ENCODE measurements at regions not wholly inside any gene's neighbourhood (a gene's known extent, or its start where the extent isn't known, plus 50 kb on each side); places are given as distances from the start of the nearest gene placed in this dataset.
"Not testable (repeated sequence)": the region's sequence is repeated elsewhere in the genome, so short reads cannot be mapped to it uniquely, and the experiment has no call there.

GRCh38 chr6:77026341-77026740 lies 436.9 kb downstream of the HTR1B start:
- no peak overlapping the region for H3K27ac Mint-ChIP-seq
- no peaks in the 10 kb centered on the region for H3K36me3 Mint-ChIP-seq
- H3K9me3 Mint-ChIP-seq, result peaks cover 5% of the 10 kb centered on the region
- ATAC-seq, result no peak
- H3K4me1 Mint-ChIP-seq, result no peaks in the 10 kb centered on the region
- DNase-seq (ENCODE audit: low spot score in 2 of 2), result no peak
- no peak overlapping the region for H3K4me3 Mint-ChIP-seq

- Mint-ChIP-seq H3K36me3 (no peaks in the 10 kb centered on the region), H3K4me3 (no peak overlapping the region), H3K4me1 (no peaks in the 10 kb centered on the region), H3K27ac (no peak overlapping the region), H3K9me3 (peaks cover 5% of the 10 kb centered on the region)
- DNase-seq (ENCODE audit: low spot score in 2 of 2) (no peak), ATAC-seq (no peak)
Observed at GRCh38 chr6:77025736-77026223, 437.5 kb downstream of the HTR1B start.

- H3K27ac Mint-ChIP-seq, result no peak overlapping the region
- no peaks in the 10 kb centered on the region for H3K4me1 Mint-ChIP-seq
- ATAC-seq (no peak), DNase-seq (ENCODE audit: low spot score in 2 of 2) (no peak)
- no peak overlapping the region for H3K4me3 Mint-ChIP-seq
- no peaks in the 10 kb centered on the region for H3K36me3 Mint-ChIP-seq
- peaks cover 7% of the 10 kb centered on the region for H3K9me3 Mint-ChIP-seq
Observed at GRCh38 chr6:77021778-77022177, 441.5 kb downstream of the HTR1B start.

GRCh38 chr6:77021232-77021631 lies 442.1 kb downstream of the HTR1B start:
- H3K9me3 Mint-ChIP-seq, result peaks cover 8% of the 10 kb centered on the region
- no peak for ATAC-seq
- H3K4me3 Mint-ChIP-seq, result no peak overlapping the region
- H3K27ac Mint-ChIP-seq, result no peak overlapping the region
- no peak for DNase-seq (ENCODE audit: low spot score in 2 of 2)
- no peaks in the 10 kb centered on the region for H3K36me3 Mint-ChIP-seq
- H3K4me1 Mint-ChIP-seq, result no peaks in the 10 kb centered on the region

GRCh38 chr6:77019081-77019480 lies 444.2 kb downstream of the HTR1B start:
- H3K4me3 Mint-ChIP-seq, result no peak overlapping the region
- no peak overlapping the region for H3K27ac Mint-ChIP-seq
- ATAC-seq, result no peak
- peaks cover 11% of the 10 kb centered on the region for H3K9me3 Mint-ChIP-seq
- H3K4me1 Mint-ChIP-seq, result no peaks in the 10 kb centered on the region
- DNase-seq (ENCODE audit: low spot score in 2 of 2), result no peak
- H3K36me3 Mint-ChIP-seq, result no peaks in the 10 kb centered on the region

- Mint-ChIP-seq H3K9me3 (peaks cover 15% of the 10 kb centered on the region), H3K27ac (no peak overlapping the region), H3K4me3 (no peak overlapping the region), H3K4me1 (no peaks in the 10 kb centered on the region), H3K36me3 (no peaks in the 10 kb centered on the region)
- ATAC-seq (no peak), DNase-seq (ENCODE audit: low spot score in 2 of 2) (no peak)
Observed at GRCh38 chr6:77017537-77017936, 445.8 kb downstream of the HTR1B start.

GRCh38 chr6:77015350-77015749 lies 447.9 kb downstream of the HTR1B start:
- Mint-ChIP-seq H3K36me3 (no peaks in the 10 kb centered on the region), H3K27ac (no peak overlapping the region), H3K4me3 (no peak overlapping the region), H3K9me3 (peaks cover 21% of the 10 kb centered on the region), H3K4me1 (no peaks in the 10 kb centered on the region)
- DNase-seq (ENCODE audit: low spot score in 2 of 2) (no peak), ATAC-seq (no peak)

GRCh38 chr6:77011929-77012545 lies 451.3 kb downstream of the HTR1B start:
- ATAC-seq, result no peak
- Mint-ChIP-seq H3K27ac (no peak overlapping the region), H3K36me3 (no peaks in the 10 kb centered on the region), H3K9me3 (peaks cover 16% of the 10 kb centered on the region), H3K4me3 (no peak overlapping the region), H3K4me1 (no peaks in the 10 kb centered on the region)
- no peak for DNase-seq (ENCODE audit: low spot score in 2 of 2)

- Mint-ChIP-seq H3K4me1 (no peaks in the 10 kb centered on the region), H3K9me3 (peaks cover 12% of the 10 kb centered on the region), H3K27ac (no peak overlapping the region), H3K4me3 (no peak overlapping the region), H3K36me3 (no peaks in the 10 kb centered on the region)
- ATAC-seq (no peak), DNase-seq (ENCODE audit: low spot score in 2 of 2) (no peak)
Observed at GRCh38 chr6:77010931-77011542, 452.3 kb downstream of the HTR1B start.

GRCh38 chr6:76992553-76992952 lies 470.7 kb downstream of the HTR1B start:
- H3K36me3 Mint-ChIP-seq, result no peaks in the 10 kb centered on the region
- DNase-seq (ENCODE audit: low spot score in 2 of 2), result no peak
- no peaks in the 10 kb centered on the region for H3K4me1 Mint-ChIP-seq
- H3K4me3 Mint-ChIP-seq, result no peak overlapping the region
- no peak for ATAC-seq
- no peak overlapping the region for H3K27ac Mint-ChIP-seq
- H3K9me3 Mint-ChIP-seq, result peaks cover 15% of the 10 kb centered on the region

GRCh38 chr6:76984572-76984971 lies 478.7 kb downstream of the HTR1B start:
- H3K4me3 Mint-ChIP-seq, result no peak overlapping the region

GRCh38 chr6:76982476-76983199 lies 480.7 kb downstream of the HTR1B start:
- DNase-seq (ENCODE audit: low spot score in 2 of 2) (no peak), ATAC-seq (no peak)
- Mint-ChIP-seq H3K4me3 (no peak overlapping the region), H3K4me1 (no peaks in the 10 kb centered on the region), H3K9me3 (peaks cover 16% of the 10 kb centered on the region), H3K27ac (no peak overlapping the region), H3K36me3 (no peaks in the 10 kb centered on the region)

More at GRCh38 chr6:76984572-76984971, 478.7 kb downstream of the HTR1B start:
- peaks cover 17% of the 10 kb centered on the region for H3K9me3 Mint-ChIP-seq
- no peaks in the 10 kb centered on the region for H3K4me1 Mint-ChIP-seq
- no peak for ATAC-seq
- no peaks in the 10 kb centered on the region for H3K36me3 Mint-ChIP-seq
- H3K27ac Mint-ChIP-seq, result no peak overlapping the region
- no peak for DNase-seq (ENCODE audit: low spot score in 2 of 2)

GRCh38 chr6:76972474-76972873 lies 490.8 kb downstream of the HTR1B start:
- no peaks in the 10 kb centered on the region for H3K4me1 Mint-ChIP-seq
- H3K27ac Mint-ChIP-seq, result no peak overlapping the region
- H3K36me3 Mint-ChIP-seq, result no peaks in the 10 kb centered on the region
- H3K9me3 Mint-ChIP-seq, result peaks cover 7% of the 10 kb centered on the region
- ATAC-seq (no peak), DNase-seq (ENCODE audit: low spot score in 2 of 2) (no peak)
- no peak overlapping the region for H3K4me3 Mint-ChIP-seq

- H3K9me3 Mint-ChIP-seq; H3K36me3 Mint-ChIP-seq; H3K4me1 Mint-ChIP-seq; H3K4me3 Mint-ChIP-seq; H3K27ac Mint-ChIP-seq; DNase-seq (ENCODE audit: low spot score in 2 of 2); ATAC-seq: not testable (repeated sequence)
Observed at GRCh38 chr6:76959177-76959576, 504.1 kb downstream of the HTR1B start.

GRCh38 chr6:76942203-76942966 lies 520.9 kb downstream of the HTR1B start:
- ATAC-seq (no peak), DNase-seq (ENCODE audit: low spot score in 2 of 2) (no peak)
- H3K9me3 Mint-ChIP-seq, result peaks cover 19% of the 10 kb centered on the region
- H3K4me3 Mint-ChIP-seq, result no peak overlapping the region
- no peaks in the 10 kb centered on the region for H3K4me1 Mint-ChIP-seq
- H3K36me3 Mint-ChIP-seq, result no peaks in the 10 kb centered on the region
- H3K27ac Mint-ChIP-seq, result no peak overlapping the region
